ENCODE measurements at regions not wholly inside any gene's neighbourhood (a gene's known extent, or its start where the extent isn't known, plus 50 kb on each side); places are given as distances from the start of the nearest gene placed in this dataset.
A peak's percentile ranks its signal among the peaks of the same experiment; 100 is the strongest.

GRCh38 chr22:22168190-22168940 is 76.2 kb upstream of the VPREB1 start:
- DNase-seq (ENCODE audit: low spot score) = peak; percentile 56
- TF ChIP-seq CTCF (IDR thresholded peaks at IDR 0.05; ENCODE audit: extremely low read depth, insufficient read depth, missing control alignments) = no peak
- in situ Hi-C loops (cut with MboI; ENCODE audit: low pct_unique_long_range_greater_than_20kb, low sequenced_read_pairs, unreplicated experiment) = no loop called here

GRCh38 chr22:22167791-22168189 is 76.8 kb upstream of the VPREB1 start:
- in situ Hi-C loops (cut with MboI; ENCODE audit: low pct_unique_long_range_greater_than_20kb, low sequenced_read_pairs, unreplicated experiment) = no loop called here
- TF ChIP-seq CTCF (IDR thresholded peaks at IDR 0.05; ENCODE audit: extremely low read depth, insufficient read depth, missing control alignments) = no peak
- peak; percentile 62 for DNase-seq (ENCODE audit: low spot score)

GRCh38 chr22:22166941-22167713 is 77.5 kb upstream of the VPREB1 start:
- DNase-seq (ENCODE audit: low spot score) = no peak
- in situ Hi-C loops (cut with MboI; ENCODE audit: low pct_unique_long_range_greater_than_20kb, low sequenced_read_pairs, unreplicated experiment) = no loop called here
- no peak for TF ChIP-seq CTCF (IDR thresholded peaks at IDR 0.05; ENCODE audit: extremely low read depth, insufficient read depth, missing control alignments)

- no peak for DNase-seq (ENCODE audit: low spot score)
- TF ChIP-seq CTCF (IDR thresholded peaks at IDR 0.05; ENCODE audit: extremely low read depth, insufficient read depth, missing control alignments) = no peak
- in situ Hi-C loops (cut with MboI; ENCODE audit: low pct_unique_long_range_greater_than_20kb, low sequenced_read_pairs, unreplicated experiment) = no loop called here
Observed at GRCh38 chr22:22165936-22166710, 78.5 kb upstream of the VPREB1 start.

- TF ChIP-seq CTCF (IDR thresholded peaks at IDR 0.05; ENCODE audit: extremely low read depth, insufficient read depth, missing control alignments) = no peak
- DNase-seq (ENCODE audit: low spot score) = no peak
- in situ Hi-C loops (cut with MboI; ENCODE audit: low pct_unique_long_range_greater_than_20kb, low sequenced_read_pairs, unreplicated experiment) = no loop called here
Observed at GRCh38 chr22:22164541-22165272, 79.9 kb upstream of the VPREB1 start.

All from GM13977 (cell line).